Upper lobe of left lung (tissue), 4 donors: ENCODE measurements at regions not wholly inside any gene's neighbourhood (a gene's known extent, or its start where the extent isn't known, plus 50 kb on each side); places are given as distances from the start of the nearest gene placed in this dataset.

Experiments
- POLR2AphosphoS5 ChIP-seq, 2 donors: sonication (generic); formaldehyde crosslinking; IDR thresholded peaks; one replicate each; pipeline ENCODE4 v1.5.1; 2017; ENCODE audit warnings: antibody characterized with exemption in 2 of 2
- TF ChIP-seq, protein P1 (sequence below), 6 experiments: fragments of 450-650 bp in 4 of 6; fragments of 200-600 bp in 2 of 6; sonication (generic) in 2 of 6; IDR thresholded peaks; one replicate each; pipeline ENCODE4 v1.5.1; 2016 to 2019; ENCODE audit warnings: antibody characterized with exemption in 6 of 6

DNA sequence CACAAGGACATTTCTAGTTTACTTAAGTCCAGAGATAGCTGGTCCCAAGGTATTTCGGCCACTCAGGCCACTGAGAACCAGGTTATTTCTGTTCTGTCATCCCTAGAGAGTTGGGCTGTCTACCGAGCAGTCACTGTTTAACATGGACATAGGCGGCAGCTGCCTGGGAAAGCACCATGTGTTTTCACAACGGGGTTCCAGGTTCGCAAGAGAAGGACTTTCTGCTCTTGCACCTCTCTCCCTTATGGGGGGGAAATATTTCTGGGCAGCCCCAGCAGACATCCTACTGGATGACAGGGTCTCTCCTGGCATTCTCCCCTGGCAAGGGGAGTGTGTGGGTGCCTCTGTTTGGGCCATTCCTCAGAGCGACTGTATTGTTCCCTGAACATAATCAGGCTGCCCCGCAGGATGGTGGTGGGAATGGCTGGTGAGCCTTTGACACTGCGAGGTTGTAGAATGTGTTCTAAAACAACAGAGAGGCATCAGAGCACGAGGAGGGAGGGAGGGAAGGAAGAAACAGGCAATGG, 64.4 kb upstream of the DUSP22 start:
- TF ChIP-seq, protein P1, sequence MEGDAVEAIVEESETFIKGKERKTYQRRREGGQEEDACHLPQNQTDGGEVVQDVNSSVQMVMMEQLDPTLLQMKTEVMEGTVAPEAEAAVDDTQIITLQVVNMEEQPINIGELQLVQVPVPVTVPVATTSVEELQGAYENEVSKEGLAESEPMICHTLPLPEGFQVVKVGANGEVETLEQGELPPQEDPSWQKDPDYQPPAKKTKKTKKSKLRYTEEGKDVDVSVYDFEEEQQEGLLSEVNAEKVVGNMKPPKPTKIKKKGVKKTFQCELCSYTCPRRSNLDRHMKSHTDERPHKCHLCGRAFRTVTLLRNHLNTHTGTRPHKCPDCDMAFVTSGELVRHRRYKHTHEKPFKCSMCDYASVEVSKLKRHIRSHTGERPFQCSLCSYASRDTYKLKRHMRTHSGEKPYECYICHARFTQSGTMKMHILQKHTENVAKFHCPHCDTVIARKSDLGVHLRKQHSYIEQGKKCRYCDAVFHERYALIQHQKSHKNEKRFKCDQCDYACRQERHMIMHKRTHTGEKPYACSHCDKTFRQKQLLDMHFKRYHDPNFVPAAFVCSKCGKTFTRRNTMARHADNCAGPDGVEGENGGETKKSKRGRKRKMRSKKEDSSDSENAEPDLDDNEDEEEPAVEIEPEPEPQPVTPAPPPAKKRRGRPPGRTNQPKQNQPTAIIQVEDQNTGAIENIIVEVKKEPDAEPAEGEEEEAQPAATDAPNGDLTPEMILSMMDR (IDR thresholded peaks at IDR 0.05), result no peak
- TF ChIP-seq POLR2AphosphoS5 (IDR thresholded peaks at IDR 0.05), result no peak
